DND-41 (cell line): ENCODE measurements at regions not wholly inside any gene's neighbourhood (a gene's known extent, or its start where the extent isn't known, plus 50 kb on each side); places are given as distances from the start of the nearest gene placed in this dataset.
A peak's percentile ranks its signal among the peaks of the same experiment; 100 is the strongest.
"Not testable (repeated sequence)": the region's sequence is repeated elsewhere in the genome, so short reads cannot be mapped to it uniquely, and the experiment has no call there.

Experiments used
- ATAC-seq: fragments of 200-7000 bp; cut with Tn5 transposase; 3 replicates; pipeline ENCODE4 v1.9.1; 2021; ENCODE audit warnings: low read depth; ENCODE audit not compliant: insufficient read depth
- DNase-seq: peaks from one replicate; pipeline ENCODE4 v3.0.0-alpha.2; 2020
- H2AFZ ChIP-seq: 2 replicates; pipeline ENCODE4 v1.6.0; 2012; ENCODE audit warnings: low read depth, low read length
- H3K27ac ChIP-seq: 2 replicates; pipeline ENCODE4 v1.5.1; 2012; ENCODE audit warnings: low read length, inconsistent platforms
- H3K27me3 ChIP-seq: fragments of 200-600 bp; sonication (generic); 2 replicates; pipeline ENCODE4 v1.6.0; 2012; ENCODE audit warnings: low read length, mild to moderate bottlenecking, inconsistent platforms; ENCODE audit not compliant: insufficient read depth, poor library complexity
- H3K36me3 ChIP-seq: 2 replicates; pipeline ENCODE4 v1.5.1; 2012; ENCODE audit warnings: low read length, inconsistent platforms; ENCODE audit not compliant: insufficient read depth
- H3K4me1 ChIP-seq: 2 replicates; pipeline ENCODE4 v1.5.1; 2012; ENCODE audit warnings: mild to moderate bottlenecking, low read length; ENCODE audit not compliant: insufficient read depth
- H3K4me2 ChIP-seq: 2 replicates; pipeline ENCODE4 v1.6.0; 2012; ENCODE audit warnings: mild to moderate bottlenecking, moderate library complexity, low read length, inconsistent platforms; ENCODE audit not compliant: insufficient read depth
- H3K4me3 ChIP-seq, 2 experiments: fragments of 200-600 bp in 1 of 2; shearing (Covaris generic) in 1 of 2; 2 replicates each; pipeline ENCODE4 v1.5.1; 2012 to 2016; ENCODE audit warnings: inconsistent platforms in 2 of 2, low read length in 2 of 2, mild to moderate bottlenecking in 2 of 2, low read depth in 1 of 2, moderate library complexity in 1 of 2
- H3K79me2 ChIP-seq: 2 replicates; pipeline ENCODE4 v1.6.0; 2012; ENCODE audit warnings: low read length, inconsistent platforms; ENCODE audit not compliant: insufficient read depth
- H3K9ac ChIP-seq: 2 replicates; pipeline ENCODE4 v1.6.0; 2012; ENCODE audit warnings: low read depth, mild to moderate bottlenecking, inconsistent platforms, low read length, moderate library complexity
- H3K9me3 ChIP-seq: 2 replicates; pipeline ENCODE4 v1.5.1; 2012; ENCODE audit warnings: low read length, moderate library complexity, mild to moderate bottlenecking, inconsistent platforms; ENCODE audit not compliant: insufficient read depth, severe bottlenecking
- H4K20me1 ChIP-seq: 2 replicates; pipeline ENCODE4 v1.6.0; 2012; ENCODE audit warnings: low read length; ENCODE audit not compliant: insufficient read depth
- EZH2 ChIP-seq: IDR thresholded peaks from 3 replicates; pipeline ENCODE4 v1.6.1; 2012; ENCODE audit warnings: borderline replicate concordance, low read depth, mild to moderate bottlenecking, moderate library complexity, low read length, inconsistent platforms; ENCODE audit not compliant: severe bottlenecking
- TF ChIP-seq, protein P1 (sequence below): IDR thresholded peaks from 2 replicates; pipeline ENCODE4 v1.5.1; 2012; ENCODE audit warnings: borderline replicate concordance, low read length, moderate library complexity, mild to moderate bottlenecking; ENCODE audit not compliant: poor library complexity, severe bottlenecking; ENCODE audit errors: extremely low read depth

GRCh38 chr1:80531182-80531581 is 1269.6 kb upstream of the ADGRL2 start:
- DNase-seq, result peak; percentile 8
- ATAC-seq, result peak; percentile 99
- H3K4me3 ChIP-seq, result no peak overlapping the region
- H3K9me3 ChIP-seq, result no peaks in the 10 kb centered on the region
- peaks cover 5% of the 10 kb centered on the region for H3K4me1 ChIP-seq
- H3K4me2 ChIP-seq, result no peak overlapping the region
- no peaks in the 10 kb centered on the region for H3K27me3 ChIP-seq
- no peaks in the 10 kb centered on the region for H3K36me3 ChIP-seq
- H3K9ac ChIP-seq, result no peak overlapping the region
- no peaks in the 10 kb centered on the region for H4K20me1 ChIP-seq
- H2AFZ ChIP-seq, result no peak overlapping the region
- H3K79me2 ChIP-seq, result no peaks in the 10 kb centered on the region
- H3K27ac ChIP-seq, result no peak overlapping the region
- TF ChIP-seq, protein P1, sequence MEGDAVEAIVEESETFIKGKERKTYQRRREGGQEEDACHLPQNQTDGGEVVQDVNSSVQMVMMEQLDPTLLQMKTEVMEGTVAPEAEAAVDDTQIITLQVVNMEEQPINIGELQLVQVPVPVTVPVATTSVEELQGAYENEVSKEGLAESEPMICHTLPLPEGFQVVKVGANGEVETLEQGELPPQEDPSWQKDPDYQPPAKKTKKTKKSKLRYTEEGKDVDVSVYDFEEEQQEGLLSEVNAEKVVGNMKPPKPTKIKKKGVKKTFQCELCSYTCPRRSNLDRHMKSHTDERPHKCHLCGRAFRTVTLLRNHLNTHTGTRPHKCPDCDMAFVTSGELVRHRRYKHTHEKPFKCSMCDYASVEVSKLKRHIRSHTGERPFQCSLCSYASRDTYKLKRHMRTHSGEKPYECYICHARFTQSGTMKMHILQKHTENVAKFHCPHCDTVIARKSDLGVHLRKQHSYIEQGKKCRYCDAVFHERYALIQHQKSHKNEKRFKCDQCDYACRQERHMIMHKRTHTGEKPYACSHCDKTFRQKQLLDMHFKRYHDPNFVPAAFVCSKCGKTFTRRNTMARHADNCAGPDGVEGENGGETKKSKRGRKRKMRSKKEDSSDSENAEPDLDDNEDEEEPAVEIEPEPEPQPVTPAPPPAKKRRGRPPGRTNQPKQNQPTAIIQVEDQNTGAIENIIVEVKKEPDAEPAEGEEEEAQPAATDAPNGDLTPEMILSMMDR, result no peak
- TF ChIP-seq EZH2, result no peak

- H3K36me3 ChIP-seq, result no peaks in the 10 kb centered on the region
- H3K27ac ChIP-seq, result no peak overlapping the region
- no peak overlapping the region for H3K4me2 ChIP-seq
- DNase-seq (no peak), ATAC-seq (no peak)
- H3K79me2 ChIP-seq, result no peaks in the 10 kb centered on the region
- H3K4me3 ChIP-seq, result no peak overlapping the region
- H3K9me3 ChIP-seq, result no peaks in the 10 kb centered on the region
- no peak overlapping the region for H3K9ac ChIP-seq
- H3K27me3 ChIP-seq, result no peaks in the 10 kb centered on the region
- peaks cover 5% of the 10 kb centered on the region for H3K4me1 ChIP-seq
- H4K20me1 ChIP-seq, result no peaks in the 10 kb centered on the region
- no peak for TF ChIP-seq EZH2
- TF ChIP-seq, protein P1, result no peak
- H2AFZ ChIP-seq, result no peak overlapping the region
These were observed 1271.2 kb upstream of the ADGRL2 start for GRCh38 chr1:80529546-80529945.

DNA sequence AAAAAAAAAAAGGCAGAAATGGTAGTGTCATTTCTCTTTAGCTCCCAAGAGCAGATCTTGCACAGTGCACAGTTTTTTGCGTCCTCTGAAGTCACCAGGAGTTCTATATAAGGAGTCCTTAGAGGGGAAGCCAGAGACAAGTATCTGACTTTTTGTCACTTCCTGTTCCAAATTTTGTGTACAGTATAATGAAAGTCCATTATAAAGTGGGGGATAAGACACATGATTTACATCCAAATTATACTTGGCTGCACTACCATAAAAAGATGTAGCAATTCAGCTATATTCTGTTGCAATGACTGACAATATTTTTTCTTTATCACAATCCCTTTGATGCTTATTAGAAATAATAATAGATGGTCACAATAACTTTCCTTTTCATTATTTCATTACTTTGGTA is 1276.9 kb upstream of the ADGRL2 start:
- Histone ChIP-seq H3K9ac (no peak overlapping the region), H3K27me3 (no peaks in the 10 kb centered on the region), H3K27ac (no peak overlapping the region), H3K79me2 (no peaks in the 10 kb centered on the region), H3K4me2 (no peak overlapping the region), H3K4me1 (no peaks in the 10 kb centered on the region), H3K9me3 (no peaks in the 10 kb centered on the region), H2AFZ (no peak overlapping the region), H3K36me3 (no peaks in the 10 kb centered on the region), H4K20me1 (no peaks in the 10 kb centered on the region), H3K4me3 (no peak overlapping the region)
- TF ChIP-seq EZH2, result no peak
- TF ChIP-seq, protein P1, result no peak
- ATAC-seq, result no peak
- DNase-seq, result no peak

DNA sequence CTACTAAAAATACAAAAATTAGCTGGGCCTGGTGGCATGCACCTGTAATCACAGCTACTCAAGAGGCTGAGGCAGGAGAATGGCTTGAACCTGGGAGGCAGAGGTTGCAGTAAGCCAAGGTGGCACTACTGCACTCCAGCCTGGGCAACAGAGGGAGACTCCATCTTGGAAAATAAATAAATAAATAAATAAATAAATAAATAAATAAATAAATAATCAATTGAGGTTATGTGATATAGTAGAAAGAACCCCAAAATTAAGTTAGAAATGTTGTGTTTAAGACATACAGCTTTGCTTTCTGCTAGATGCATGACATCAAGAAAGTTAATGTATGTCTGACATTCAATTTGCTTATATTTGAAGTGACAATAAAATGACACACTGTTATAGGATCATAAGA is 1277.7 kb upstream of the ADGRL2 start:
- not testable (repeated sequence) for H3K9ac ChIP-seq, H3K36me3 ChIP-seq, ATAC-seq, H3K4me3 ChIP-seq, H3K9me3 ChIP-seq, H3K27ac ChIP-seq, H3K79me2 ChIP-seq, H3K27me3 ChIP-seq, H3K4me1 ChIP-seq, DNase-seq, H2AFZ ChIP-seq, H3K4me2 ChIP-seq, H4K20me1 ChIP-seq
